H4 (cell line): ENCODE measurements at regions not wholly inside any gene's neighbourhood (a gene's known extent, or its start where the extent isn't known, plus 50 kb on each side); places are given as distances from the start of the nearest gene placed in this dataset.
"Not testable (repeated sequence)": the region's sequence is repeated elsewhere in the genome, so short reads cannot be mapped to it uniquely, and the experiment has no call there.

Experiments used
- DNase-seq: peaks from one replicate; pipeline ENCODE4 v3.0.0-alpha.2; 2015; ENCODE audit warnings: low spot score

GRCh38 chr16:58863761-58864160, 129.6 kb upstream of the GOT2 start:
- DNase-seq: no peak

- no peak for DNase-seq
Measured at GRCh38 chr16:58863042-58863441, 128.9 kb upstream of the GOT2 start.

DNA sequence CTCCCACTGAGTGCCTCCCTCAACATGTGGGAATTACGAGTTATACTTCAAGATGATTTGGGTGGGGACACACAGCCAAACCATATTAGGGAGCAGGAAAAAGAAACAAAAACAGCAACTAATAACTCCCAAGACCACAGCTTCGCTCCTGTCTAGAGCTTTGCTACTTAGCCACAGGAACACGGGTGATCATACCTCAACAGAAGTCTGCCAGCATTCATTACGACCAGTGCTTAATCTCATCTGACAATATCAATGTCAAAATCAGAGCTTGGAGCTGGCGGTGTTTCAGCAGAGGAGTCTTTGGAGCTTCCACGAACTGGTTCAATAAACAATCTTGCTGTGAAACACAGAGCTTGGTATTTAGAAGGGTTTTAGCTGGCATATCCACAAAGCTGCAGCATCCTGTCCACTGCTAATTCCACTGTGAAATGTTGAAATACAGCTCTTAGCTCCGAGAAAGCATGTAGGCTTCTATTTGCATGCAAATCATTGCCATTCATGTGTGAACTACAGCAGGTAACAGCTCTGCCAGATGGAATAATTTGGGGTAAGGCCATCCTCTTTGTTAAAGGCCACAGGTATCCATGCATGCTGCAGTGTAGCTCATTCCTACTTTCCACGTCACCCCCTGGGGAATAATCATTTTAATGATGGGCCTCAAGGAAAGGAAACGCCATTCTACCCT, 128.4 kb upstream of the GOT2 start:
- DNase-seq: no peak

- no peak for DNase-seq
Measured at GRCh38 chr16:58859958-58860669, 126.0 kb upstream of the GOT2 start.

- DNase-seq: not testable (repeated sequence)
Measured at GRCh38 chr16:58858577-58858976, 124.5 kb upstream of the GOT2 start.

DNA sequence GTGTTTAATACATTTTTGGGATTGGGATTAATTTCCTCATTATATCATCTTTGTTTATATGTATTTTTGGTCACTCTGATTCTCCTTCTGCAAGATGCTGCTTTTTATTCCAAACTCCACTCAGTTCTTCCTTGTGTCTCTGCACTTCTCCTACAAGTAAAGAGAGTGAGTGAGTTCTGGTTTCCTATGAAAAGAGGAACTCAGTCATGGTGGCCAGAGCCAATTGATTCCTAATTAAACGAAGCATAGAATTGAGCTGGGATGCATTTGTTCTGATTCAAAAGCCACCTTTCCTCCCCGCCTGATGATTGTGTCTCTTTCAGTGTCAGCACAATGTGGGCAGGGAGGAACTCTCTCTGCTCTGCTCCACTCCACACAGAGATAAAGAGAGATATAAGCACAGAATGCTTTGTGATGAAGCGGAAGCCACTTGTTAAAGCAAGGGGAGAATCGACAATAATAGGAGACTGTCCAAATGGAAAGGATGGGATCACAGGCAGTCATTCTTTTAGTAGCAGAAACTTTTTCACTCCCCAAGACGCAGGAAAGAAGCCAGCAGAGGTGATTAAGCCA, 121.3 kb upstream of the GOT2 start:
- no peak for DNase-seq

DNA sequence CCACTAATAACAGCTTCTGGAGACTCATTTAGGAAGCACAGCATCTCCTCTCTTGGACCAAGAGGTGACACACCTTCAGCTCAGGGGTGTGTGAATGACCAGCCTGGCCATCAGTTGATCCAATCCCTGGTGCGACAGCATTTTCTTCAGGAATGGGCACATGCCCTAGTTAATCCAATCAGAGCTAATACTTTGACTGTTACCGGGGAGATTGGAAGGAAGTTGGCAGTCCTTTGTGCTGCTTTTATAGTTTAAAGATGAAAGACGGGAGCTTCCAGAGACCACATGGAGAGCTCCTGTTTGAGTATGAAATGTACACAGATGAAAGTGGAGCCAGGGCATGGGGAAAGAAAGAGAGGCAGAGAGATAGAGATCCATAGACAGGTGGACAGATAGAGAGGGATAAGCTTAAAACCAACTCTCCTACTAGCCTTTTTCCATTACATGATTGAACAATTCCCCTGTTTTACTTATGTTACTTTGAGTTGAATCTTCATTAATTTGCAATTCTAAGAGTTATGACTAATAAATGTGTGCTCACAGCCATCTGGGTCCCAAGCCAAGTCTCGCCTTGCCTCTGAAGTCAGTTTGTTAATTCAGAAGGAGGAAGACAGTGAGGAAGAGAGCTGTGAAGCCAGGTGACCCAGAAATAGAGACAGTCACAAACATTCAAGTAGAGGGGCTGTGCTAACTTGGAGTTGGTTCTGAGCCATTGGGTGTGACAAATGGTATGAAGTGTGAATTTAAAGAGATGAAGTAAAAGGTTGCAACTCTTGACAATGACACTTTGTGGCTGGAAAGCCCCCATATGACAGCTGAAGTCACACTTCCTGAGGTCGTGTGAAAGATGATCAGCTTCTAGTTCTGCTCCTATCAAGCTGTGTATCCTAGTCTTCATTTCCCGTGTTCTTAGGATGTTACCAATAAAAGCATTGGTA, 120.0 kb upstream of the GOT2 start:
- DNase-seq: no peak

- no peak for DNase-seq
Measured at GRCh38 chr16:58850678-58851020, 116.5 kb upstream of the GOT2 start.

GRCh38 chr16:58850019-58850677, 116.0 kb upstream of the GOT2 start:
- DNase-seq: no peak

DNA sequence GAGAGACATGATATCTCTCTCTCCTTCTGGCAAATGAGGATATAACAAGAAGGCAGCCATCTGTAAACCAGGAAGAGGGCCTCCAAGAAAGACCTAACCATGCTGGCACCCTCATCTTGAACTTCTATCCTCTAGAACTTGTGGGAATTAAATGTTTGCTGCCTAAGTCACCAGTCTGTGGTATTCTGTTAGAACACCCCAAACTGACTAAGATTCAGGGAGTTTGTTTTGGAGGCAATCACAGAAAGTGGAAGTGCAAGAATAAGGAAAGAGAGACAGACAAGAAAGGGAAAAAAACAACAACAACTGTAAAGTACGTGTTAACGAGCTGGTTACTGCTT, 114.5 kb upstream of the GOT2 start:
- no peak for DNase-seq

- peak; percentile 17 for DNase-seq
Measured at GRCh38 chr16:58847902-58848661, 114.0 kb upstream of the GOT2 start.

DNA sequence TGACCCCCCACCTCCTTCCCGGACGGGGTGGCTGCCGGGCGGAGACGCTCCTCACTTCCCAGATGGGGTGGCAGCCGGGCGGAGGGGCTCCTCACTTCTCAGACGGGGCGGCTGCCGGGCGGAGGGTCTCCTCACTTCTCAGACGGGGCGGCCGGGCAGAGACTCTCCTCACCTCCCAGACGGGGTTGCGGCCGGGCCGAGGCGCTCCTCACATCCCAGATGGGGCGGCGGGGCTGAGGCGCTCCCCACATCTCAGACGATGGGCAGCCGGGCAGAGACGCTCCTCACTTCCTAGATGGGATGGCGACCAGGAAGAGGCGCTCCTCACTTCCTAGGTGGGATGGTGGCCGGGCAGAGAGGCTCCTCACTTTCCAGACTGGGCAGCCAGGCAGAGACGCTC, 112.1 kb upstream of the GOT2 start:
- not testable (repeated sequence) for DNase-seq

DNA sequence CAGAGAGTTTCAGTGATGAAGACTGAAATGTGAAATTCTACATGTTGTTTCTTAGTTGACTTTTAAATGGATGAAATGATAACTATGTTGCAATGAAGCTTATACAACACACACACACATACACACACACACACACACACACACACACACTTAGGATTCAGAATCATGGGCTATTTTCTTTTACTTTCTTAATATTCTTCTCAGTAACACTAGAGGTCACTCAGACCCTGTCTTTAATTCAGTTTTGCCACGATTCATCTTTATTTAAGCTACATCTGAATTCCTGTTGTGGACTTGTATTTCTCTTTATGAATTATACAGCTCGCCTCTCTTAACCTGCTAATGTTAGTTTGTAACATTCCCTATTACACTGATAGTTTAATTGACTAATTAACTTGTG, 109.6 kb upstream of the GOT2 start:
- DNase-seq: peak; percentile 48

DNA sequence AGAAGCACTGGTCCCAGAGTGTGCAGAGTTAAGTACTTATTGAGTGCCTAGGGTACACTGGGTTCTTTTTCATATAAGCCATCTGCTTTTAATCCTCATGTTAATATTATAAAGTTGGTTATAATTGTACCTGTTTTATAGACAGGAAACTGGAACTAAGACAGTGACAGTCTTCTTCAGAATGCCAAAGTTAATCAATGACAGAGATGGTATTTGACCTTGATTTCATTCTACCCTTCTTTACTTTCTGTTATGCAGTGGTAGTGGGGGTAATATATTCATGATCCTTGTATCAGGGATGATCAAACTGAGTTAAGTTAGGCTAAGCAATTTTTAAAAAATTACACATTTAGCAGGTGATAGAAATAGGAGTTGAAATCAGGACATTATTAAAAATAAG, 108.6 kb upstream of the GOT2 start:
- DNase-seq: no peak

- no peak for DNase-seq
Measured at GRCh38 chr16:58842156-58842555, 108.0 kb upstream of the GOT2 start.

GRCh38 chr16:58837950-58838349, 103.8 kb upstream of the GOT2 start:
- no peak for DNase-seq

GRCh38 chr16:58836427-58836826, 102.3 kb upstream of the GOT2 start:
- no peak for DNase-seq

- no peak for DNase-seq
Measured at GRCh38 chr16:58832386-58832895, 98.3 kb upstream of the GOT2 start.

GRCh38 chr16:58831386-58831785, 97.3 kb upstream of the GOT2 start:
- no peak for DNase-seq

GRCh38 chr16:58828901-58829545, 94.9 kb upstream of the GOT2 start:
- DNase-seq: peak; percentile 63
